ENCODE measurements at regions not wholly inside any gene's neighbourhood (a gene's known extent, or its start where the extent isn't known, plus 50 kb on each side); places are given as distances from the start of the nearest gene placed in this dataset.
"Not testable (repeated sequence)": the region's sequence is repeated elsewhere in the genome, so short reads cannot be mapped to it uniquely, and the experiment has no call there.

DNA sequence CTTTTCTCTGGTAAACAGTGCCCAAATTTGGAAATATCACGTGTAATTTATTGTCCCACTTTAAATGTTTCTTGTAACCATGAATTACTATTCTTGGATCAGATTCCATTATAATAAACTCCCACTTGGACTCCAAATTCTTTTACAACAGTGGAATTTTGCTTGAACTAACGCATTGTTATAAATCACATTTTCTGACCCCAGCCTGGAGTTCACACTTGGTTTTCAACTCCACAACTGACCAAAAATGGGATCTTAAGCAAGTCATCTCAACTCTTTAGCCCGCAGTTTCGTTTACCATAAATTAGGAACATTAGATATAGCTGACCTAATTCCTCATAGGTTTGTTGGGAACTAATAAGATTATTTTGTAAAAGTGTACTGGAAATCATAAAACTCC is 336.8 kb upstream of the NCAM1 start:
- H3K27ac ChIP-seq (ENCODE audit: insufficient read depth in 1 of 2, low read depth in 1 of 2, low read length in 2 of 2, poor library complexity in 1 of 2, severe bottlenecking in 2 of 2), result no peak overlapping the region
- peaks cover 0 to 1% (median 0%) of the 10 kb centered on the region in 5 experiments for H3K27me3 ChIP-seq (replicated peaks in 2 of 5; ENCODE audit: control insufficient read depth in 4 of 5, insufficient read depth in 5 of 5, low read length in 4 of 5)
- WGBS (ENCODE audit: insufficient coverage), result 100% methylated on average over 1 of the region's 4 CpGs
- no peaks in the 10 kb centered on the region for H3K4me1 ChIP-seq (ENCODE audit: control extremely low read depth in 1 of 4, control insufficient read depth in 4 of 4, insufficient read depth in 4 of 4, low read length in 3 of 4)
- no peak for DNase-seq
- CTCF ChIA-PET, result interaction anchor here (1.3 kb wide), 1 partner anchor 10 kb away, joined by 4 read pairs; no protein-coding TSS in a partner anchor
- H3K4me3 ChIP-seq (ENCODE audit: control insufficient read depth in 1 of 7, extremely low read depth in 1 of 7, insufficient read depth in 4 of 7, low read depth in 2 of 7, low read length in 6 of 7), result no peak overlapping the region
- H3K9me3 ChIP-seq (ENCODE audit: control extremely low read depth in 1 of 5, control insufficient read depth in 4 of 5, insufficient read depth in 2 of 5, low read depth in 1 of 5, low read length in 4 of 5), result peaks cover 0 to 3% (median 0%) of the 10 kb centered on the region in 5 experiments
- POLR2A ChIA-PET, result no interaction called here
- no peaks in the 10 kb centered on the region for H3K36me3 ChIP-seq (ENCODE audit: control insufficient read depth in 4 of 4, insufficient read depth in 4 of 4, low read length in 3 of 4)

DNA sequence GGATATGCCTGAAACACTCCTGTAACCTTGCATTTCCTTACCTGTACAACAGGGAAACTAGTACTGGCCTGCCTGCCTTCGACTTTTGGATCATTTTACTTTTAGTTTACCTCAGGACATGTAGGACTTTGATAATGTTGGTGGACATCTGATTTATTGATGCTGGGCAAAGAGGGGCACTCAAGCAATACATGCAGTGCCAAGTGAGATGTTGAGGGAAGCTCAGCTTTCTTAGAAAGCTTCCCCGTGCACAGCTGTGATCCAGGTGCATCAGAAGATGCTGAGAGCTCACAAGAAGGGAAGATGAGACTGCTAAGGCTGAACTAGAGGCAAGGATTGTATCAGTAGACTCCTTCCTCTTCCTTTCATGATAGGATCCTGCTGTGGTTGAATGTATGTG is 336.2 kb upstream of the NCAM1 start:
- H3K4me3 ChIP-seq (ENCODE audit: control insufficient read depth in 1 of 7, extremely low read depth in 1 of 7, insufficient read depth in 4 of 7, low read depth in 2 of 7, low read length in 6 of 7); POLR2A ChIA-PET; H3K27me3 ChIP-seq (replicated peaks in 2 of 5; ENCODE audit: control insufficient read depth in 4 of 5, insufficient read depth in 5 of 5, low read length in 4 of 5); H3K27ac ChIP-seq (ENCODE audit: insufficient read depth in 1 of 2, low read depth in 1 of 2, low read length in 2 of 2, poor library complexity in 1 of 2, severe bottlenecking in 2 of 2); H3K4me1 ChIP-seq (ENCODE audit: control extremely low read depth in 1 of 4, control insufficient read depth in 4 of 4, insufficient read depth in 4 of 4, low read length in 3 of 4); H3K36me3 ChIP-seq (ENCODE audit: control insufficient read depth in 4 of 4, insufficient read depth in 4 of 4, low read length in 3 of 4); CTCF ChIA-PET; DNase-seq; H3K9me3 ChIP-seq (ENCODE audit: control extremely low read depth in 1 of 5, control insufficient read depth in 4 of 5, insufficient read depth in 2 of 5, low read depth in 1 of 5, low read length in 4 of 5): not testable (repeated sequence)
- WGBS (ENCODE audit: insufficient coverage), result 94% methylated on average over 2 of the region's 2 CpGs

DNA sequence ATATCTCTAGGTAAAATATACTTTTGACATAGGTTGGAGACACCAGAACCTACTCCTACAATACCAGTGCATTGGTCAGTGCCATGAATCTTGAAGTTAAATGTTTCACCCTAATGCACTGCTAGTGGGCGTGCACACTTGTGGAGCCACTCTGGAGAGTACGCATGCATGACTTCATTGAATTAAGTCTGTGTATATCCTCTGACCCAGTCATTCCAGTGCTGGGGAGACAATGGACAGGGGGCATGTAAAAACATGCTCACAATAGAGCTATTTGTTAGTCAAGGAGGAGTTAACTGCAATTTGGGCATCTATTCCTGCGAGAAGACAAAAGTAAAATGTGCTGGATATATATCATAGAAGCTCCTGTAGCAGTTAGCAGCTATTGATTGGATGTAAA is 335.4 kb upstream of the NCAM1 start:
- Histone ChIP-seq H3K9me3 (ENCODE audit: control extremely low read depth in 1 of 5, control insufficient read depth in 4 of 5, insufficient read depth in 2 of 5, low read depth in 1 of 5, low read length in 4 of 5) (peaks cover 0 to 3% (median 0%) of the 10 kb centered on the region in 5 experiments), H3K36me3 (ENCODE audit: control insufficient read depth in 4 of 4, insufficient read depth in 4 of 4, low read length in 3 of 4) (no peaks in the 10 kb centered on the region), H3K27ac (ENCODE audit: insufficient read depth in 1 of 2, low read depth in 1 of 2, low read length in 2 of 2, poor library complexity in 1 of 2, severe bottlenecking in 2 of 2) (no peak overlapping the region), H3K4me3 (ENCODE audit: control insufficient read depth in 1 of 7, extremely low read depth in 1 of 7, insufficient read depth in 4 of 7, low read depth in 2 of 7, low read length in 6 of 7) (no peak overlapping the region), H3K4me1 (ENCODE audit: control extremely low read depth in 1 of 4, control insufficient read depth in 4 of 4, insufficient read depth in 4 of 4, low read length in 3 of 4) (no peaks in the 10 kb centered on the region), H3K27me3 (replicated peaks in 2 of 5; ENCODE audit: control insufficient read depth in 4 of 5, insufficient read depth in 5 of 5, low read length in 4 of 5) (peaks cover 0 to 4% (median 0%) of the 10 kb centered on the region in 5 experiments)
- CTCF ChIA-PET, result no interaction called here
- POLR2A ChIA-PET, result no interaction called here
- DNase-seq, result no peak
- 100% methylated on average over 2 of the region's 3 CpGs for WGBS (ENCODE audit: insufficient coverage)

DNA sequence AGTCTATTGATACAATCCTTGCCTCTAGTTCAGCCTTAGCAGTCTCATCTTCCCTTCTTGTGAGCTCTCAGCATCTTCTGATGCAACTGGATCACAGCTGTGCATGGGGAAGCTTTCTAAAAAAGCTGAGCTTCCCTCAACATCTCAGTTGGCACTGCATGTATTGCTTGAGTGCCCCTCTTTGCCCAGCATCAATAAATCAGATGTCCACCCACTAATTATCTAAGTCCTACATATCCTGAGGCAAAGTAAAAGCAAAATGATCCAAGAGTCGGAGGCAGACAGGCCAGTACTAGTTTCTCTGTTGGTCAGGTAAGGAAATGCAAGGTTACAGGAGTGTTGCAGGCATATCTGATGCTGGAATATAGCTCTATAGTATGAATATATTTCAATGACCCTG is 334.5 kb upstream of the NCAM1 start:
- peaks cover 0 to 4% (median 0%) of the 10 kb centered on the region in 5 experiments for H3K27me3 ChIP-seq (replicated peaks in 2 of 5; ENCODE audit: control insufficient read depth in 4 of 5, insufficient read depth in 5 of 5, low read length in 4 of 5)
- H3K9me3 ChIP-seq (ENCODE audit: control extremely low read depth in 1 of 5, control insufficient read depth in 4 of 5, insufficient read depth in 2 of 5, low read depth in 1 of 5, low read length in 4 of 5), result peaks cover 0 to 3% (median 0%) of the 10 kb centered on the region in 5 experiments
- ChIA-PET POLR2A (interaction anchor here (0.7 kb wide), 1 partner anchor 70 kb away, joined by 3 read pairs; no protein-coding TSS in a partner anchor), CTCF (no interaction called here)
- no peak overlapping the region for H3K4me3 ChIP-seq (ENCODE audit: control insufficient read depth in 1 of 7, extremely low read depth in 1 of 7, insufficient read depth in 4 of 7, low read depth in 2 of 7, low read length in 6 of 7)
- H3K4me1 ChIP-seq (ENCODE audit: control extremely low read depth in 1 of 4, control insufficient read depth in 4 of 4, insufficient read depth in 4 of 4, low read length in 3 of 4), result no peaks in the 10 kb centered on the region
- no peaks in the 10 kb centered on the region for H3K36me3 ChIP-seq (ENCODE audit: control insufficient read depth in 4 of 4, insufficient read depth in 4 of 4, low read length in 3 of 4)
- no CpG with 5 or more reads among the region's 1 CpG for WGBS (ENCODE audit: insufficient coverage)
- DNase-seq, result no peak
- H3K27ac ChIP-seq (ENCODE audit: insufficient read depth in 1 of 2, low read depth in 1 of 2, low read length in 2 of 2, poor library complexity in 1 of 2, severe bottlenecking in 2 of 2), result no peak overlapping the region

DNA sequence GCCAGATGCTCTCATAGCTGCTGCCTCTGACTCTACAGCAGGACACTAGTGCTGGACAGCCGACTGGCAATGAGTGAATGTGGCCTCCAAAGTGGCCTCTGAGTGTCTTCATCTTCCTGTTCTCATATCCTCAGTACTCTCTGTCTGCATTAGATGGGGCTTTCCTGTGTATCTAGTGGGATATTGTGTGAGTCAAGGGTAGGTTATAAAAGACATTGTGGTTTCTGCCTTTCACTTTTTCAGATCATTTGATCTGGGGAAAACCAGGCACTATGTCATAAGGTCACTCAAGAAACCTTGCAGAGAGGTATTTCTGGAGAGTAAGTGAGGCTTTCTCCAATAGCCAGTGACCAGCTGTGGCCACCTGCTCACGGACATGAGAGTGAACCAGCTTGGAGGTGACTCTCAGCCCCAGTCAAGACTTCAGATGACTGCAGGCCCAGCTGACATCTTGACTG is 333.6 kb upstream of the NCAM1 start:
- no peak for DNase-seq
- WGBS (ENCODE audit: insufficient coverage), result 100% methylated on average over 2 of the region's 2 CpGs
- H3K27me3 ChIP-seq (replicated peaks in 2 of 5; ENCODE audit: control insufficient read depth in 4 of 5, insufficient read depth in 5 of 5, low read length in 4 of 5), result peaks cover 0 to 4% (median 0%) of the 10 kb centered on the region in 5 experiments
- H3K9me3 ChIP-seq (ENCODE audit: control extremely low read depth in 1 of 5, control insufficient read depth in 4 of 5, insufficient read depth in 2 of 5, low read depth in 1 of 5, low read length in 4 of 5), result no peaks in the 10 kb centered on the region
- no peak overlapping the region for H3K27ac ChIP-seq (ENCODE audit: insufficient read depth in 1 of 2, low read depth in 1 of 2, low read length in 2 of 2, poor library complexity in 1 of 2, severe bottlenecking in 2 of 2)
- ChIA-PET POLR2A (no interaction called here), CTCF (no interaction called here)
- no peak overlapping the region for H3K4me3 ChIP-seq (ENCODE audit: control insufficient read depth in 1 of 7, extremely low read depth in 1 of 7, insufficient read depth in 4 of 7, low read depth in 2 of 7, low read length in 6 of 7)
- no peaks in the 10 kb centered on the region for H3K36me3 ChIP-seq (ENCODE audit: control insufficient read depth in 4 of 4, insufficient read depth in 4 of 4, low read length in 3 of 4)
- no peaks in the 10 kb centered on the region for H3K4me1 ChIP-seq (ENCODE audit: control extremely low read depth in 1 of 4, control insufficient read depth in 4 of 4, insufficient read depth in 4 of 4, low read length in 3 of 4)

DNA sequence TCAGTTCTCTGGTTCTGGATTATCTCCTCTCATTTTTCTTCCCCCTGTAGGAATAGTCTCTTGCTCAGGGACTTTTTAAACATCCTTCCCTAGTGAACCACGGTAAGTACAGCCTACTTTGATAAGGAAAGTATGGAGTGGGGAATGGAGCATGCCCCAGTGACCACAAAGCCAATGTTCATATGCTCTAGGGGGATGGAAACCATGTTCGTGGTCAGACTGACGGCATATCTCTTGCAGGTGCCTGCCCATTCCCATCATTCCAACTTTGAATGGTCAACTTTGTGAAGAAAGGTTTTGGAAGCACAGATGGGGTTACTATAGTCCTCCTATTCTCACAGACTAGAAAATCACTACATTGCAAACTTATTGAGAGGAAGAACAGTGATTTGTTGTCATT is 332.5 kb upstream of the NCAM1 start:
- no peak overlapping the region for H3K4me3 ChIP-seq (ENCODE audit: control insufficient read depth in 1 of 7, extremely low read depth in 1 of 7, insufficient read depth in 4 of 7, low read depth in 2 of 7, low read length in 6 of 7)
- H3K36me3 ChIP-seq (ENCODE audit: control insufficient read depth in 4 of 4, insufficient read depth in 4 of 4, low read length in 3 of 4), result no peaks in the 10 kb centered on the region
- ChIA-PET POLR2A (no interaction called here), CTCF (no interaction called here)
- H3K9me3 ChIP-seq (ENCODE audit: control extremely low read depth in 1 of 5, control insufficient read depth in 4 of 5, insufficient read depth in 2 of 5, low read depth in 1 of 5, low read length in 4 of 5), result no peaks in the 10 kb centered on the region
- WGBS (ENCODE audit: insufficient coverage), result no CpG with 5 or more reads among the region's 3 CpGs
- no peak overlapping the region for H3K27ac ChIP-seq (ENCODE audit: insufficient read depth in 1 of 2, low read depth in 1 of 2, low read length in 2 of 2, poor library complexity in 1 of 2, severe bottlenecking in 2 of 2)
- DNase-seq, result no peak
- peaks cover 0 to 7% (median 0%) of the 10 kb centered on the region in 5 experiments for H3K27me3 ChIP-seq (replicated peaks in 2 of 5; ENCODE audit: control insufficient read depth in 4 of 5, insufficient read depth in 5 of 5, low read length in 4 of 5)
- H3K4me1 ChIP-seq (ENCODE audit: control extremely low read depth in 1 of 4, control insufficient read depth in 4 of 4, insufficient read depth in 4 of 4, low read length in 3 of 4), result no peaks in the 10 kb centered on the region

DNA sequence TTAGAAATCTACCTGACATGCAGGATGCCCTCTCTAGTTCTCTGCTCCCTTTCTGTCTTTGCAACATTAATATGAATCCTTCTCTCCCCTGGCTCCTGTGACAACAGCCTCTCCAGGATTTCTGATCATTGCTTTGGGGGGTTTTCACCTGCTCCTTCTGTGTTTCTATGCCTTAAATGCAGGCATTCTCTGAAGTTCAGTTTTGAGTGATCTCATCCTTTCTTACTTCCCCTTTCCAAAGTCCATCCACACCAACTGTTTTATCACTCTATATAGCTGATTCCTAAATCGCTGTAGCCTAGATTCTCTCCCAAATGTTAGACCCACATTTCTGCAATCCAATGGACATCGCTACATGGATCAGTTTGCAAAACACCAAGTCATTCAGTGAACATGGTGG is 330.7 kb upstream of the NCAM1 start:
- Histone ChIP-seq H3K27ac (ENCODE audit: insufficient read depth in 1 of 2, low read depth in 1 of 2, low read length in 2 of 2, poor library complexity in 1 of 2, severe bottlenecking in 2 of 2) (no peak overlapping the region), H3K4me1 (ENCODE audit: control extremely low read depth in 1 of 4, control insufficient read depth in 4 of 4, insufficient read depth in 4 of 4, low read length in 3 of 4) (no peaks in the 10 kb centered on the region), H3K36me3 (ENCODE audit: control insufficient read depth in 4 of 4, insufficient read depth in 4 of 4, low read length in 3 of 4) (no peaks in the 10 kb centered on the region), H3K27me3 (replicated peaks in 2 of 5; ENCODE audit: control insufficient read depth in 4 of 5, insufficient read depth in 5 of 5, low read length in 4 of 5) (peaks cover 0 to 14% (median 0%) of the 10 kb centered on the region in 5 experiments), H3K4me3 (ENCODE audit: control insufficient read depth in 1 of 7, extremely low read depth in 1 of 7, insufficient read depth in 4 of 7, low read depth in 2 of 7, low read length in 6 of 7) (no peak overlapping the region), H3K9me3 (ENCODE audit: control extremely low read depth in 1 of 5, control insufficient read depth in 4 of 5, insufficient read depth in 2 of 5, low read depth in 1 of 5, low read length in 4 of 5) (no peaks in the 10 kb centered on the region)
- POLR2A ChIA-PET, result no interaction called here
- DNase-seq, result no peak
- WGBS (ENCODE audit: insufficient coverage), result 100% methylated on average over 1 of the region's 2 CpGs
- CTCF ChIA-PET, result no interaction called here
